HepG2 (cell line): ENCODE measurements at regions not wholly inside any gene's neighbourhood (a gene's known extent, or its start where the extent isn't known, plus 50 kb on each side); places are given as distances from the start of the nearest gene placed in this dataset.

ENCODE experiments used
- ATF7-NPFF ChIP-seq: sonication (generic); formaldehyde crosslinking; IDR thresholded peaks from 2 replicates; pipeline ENCODE4 v1.8.1; 2023; ENCODE audit warnings: mild to moderate bottlenecking, low read depth, missing genetic modification reagents, moderate library complexity
- TF ChIP-seq, protein P1 (sequence below): sonication (generic); formaldehyde crosslinking; IDR thresholded peaks from 2 replicates; pipeline ENCODE4 v1.4.0; 2020; ENCODE audit warnings: missing genetic modification reagents, borderline replicate concordance
- TF ChIP-seq, protein P2 (sequence below): sonication (generic); formaldehyde crosslinking; IDR thresholded peaks from 2 replicates; pipeline ENCODE4 v1.5.1; 2020; ENCODE audit warnings: missing genetic modification reagents, mild to moderate bottlenecking, borderline replicate concordance
- TF ChIP-seq, protein P3 (sequence below): sonication (generic); formaldehyde crosslinking; IDR thresholded peaks from 2 replicates; pipeline ENCODE4 v1.9.0; 2021; ENCODE audit warnings: missing genetic modification reagents, mild to moderate bottlenecking, borderline replicate concordance
- TF ChIP-seq, protein P4 (sequence below): sonication (generic); formaldehyde crosslinking; IDR thresholded peaks from 2 replicates; pipeline ENCODE4 v1.4.0; 2020; ENCODE audit warnings: missing genetic modification reagents; ENCODE audit errors: not compliant biosample characterization

DNA sequence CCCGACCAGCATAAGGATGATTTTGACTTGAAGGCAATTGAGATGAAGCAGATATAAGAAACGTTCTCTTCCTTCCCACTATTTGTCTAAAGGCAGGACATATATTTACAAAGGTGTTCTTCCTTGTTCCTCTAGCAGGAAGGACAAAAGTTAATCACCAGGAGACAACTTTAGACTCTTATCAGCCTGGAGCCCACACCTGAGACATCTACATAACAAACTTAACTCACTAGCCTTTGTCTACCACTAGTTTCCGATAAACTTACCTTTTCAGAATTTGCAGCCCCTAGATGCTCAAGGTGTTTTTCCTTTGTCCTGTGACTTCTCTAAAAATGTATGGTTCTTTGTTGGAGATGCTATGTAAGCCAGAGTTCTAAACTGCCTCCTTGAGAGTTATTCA, 1047.8 kb upstream of the NXPH2 start (continued):
- TF ChIP-seq, protein P1, sequence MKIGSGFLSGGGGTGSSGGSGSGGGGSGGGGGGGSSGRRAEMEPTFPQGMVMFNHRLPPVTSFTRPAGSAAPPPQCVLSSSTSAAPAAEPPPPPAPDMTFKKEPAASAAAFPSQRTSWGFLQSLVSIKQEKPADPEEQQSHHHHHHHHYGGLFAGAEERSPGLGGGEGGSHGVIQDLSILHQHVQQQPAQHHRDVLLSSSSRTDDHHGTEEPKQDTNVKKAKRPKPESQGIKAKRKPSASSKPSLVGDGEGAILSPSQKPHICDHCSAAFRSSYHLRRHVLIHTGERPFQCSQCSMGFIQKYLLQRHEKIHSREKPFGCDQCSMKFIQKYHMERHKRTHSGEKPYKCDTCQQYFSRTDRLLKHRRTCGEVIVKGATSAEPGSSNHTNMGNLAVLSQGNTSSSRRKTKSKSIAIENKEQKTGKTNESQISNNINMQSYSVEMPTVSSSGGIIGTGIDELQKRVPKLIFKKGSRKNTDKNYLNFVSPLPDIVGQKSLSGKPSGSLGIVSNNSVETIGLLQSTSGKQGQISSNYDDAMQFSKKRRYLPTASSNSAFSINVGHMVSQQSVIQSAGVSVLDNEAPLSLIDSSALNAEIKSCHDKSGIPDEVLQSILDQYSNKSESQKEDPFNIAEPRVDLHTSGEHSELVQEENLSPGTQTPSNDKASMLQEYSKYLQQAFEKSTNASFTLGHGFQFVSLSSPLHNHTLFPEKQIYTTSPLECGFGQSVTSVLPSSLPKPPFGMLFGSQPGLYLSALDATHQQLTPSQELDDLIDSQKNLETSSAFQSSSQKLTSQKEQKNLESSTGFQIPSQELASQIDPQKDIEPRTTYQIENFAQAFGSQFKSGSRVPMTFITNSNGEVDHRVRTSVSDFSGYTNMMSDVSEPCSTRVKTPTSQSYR (CRISPR knock-in tag) = no peak
- TF ChIP-seq, protein P2, sequence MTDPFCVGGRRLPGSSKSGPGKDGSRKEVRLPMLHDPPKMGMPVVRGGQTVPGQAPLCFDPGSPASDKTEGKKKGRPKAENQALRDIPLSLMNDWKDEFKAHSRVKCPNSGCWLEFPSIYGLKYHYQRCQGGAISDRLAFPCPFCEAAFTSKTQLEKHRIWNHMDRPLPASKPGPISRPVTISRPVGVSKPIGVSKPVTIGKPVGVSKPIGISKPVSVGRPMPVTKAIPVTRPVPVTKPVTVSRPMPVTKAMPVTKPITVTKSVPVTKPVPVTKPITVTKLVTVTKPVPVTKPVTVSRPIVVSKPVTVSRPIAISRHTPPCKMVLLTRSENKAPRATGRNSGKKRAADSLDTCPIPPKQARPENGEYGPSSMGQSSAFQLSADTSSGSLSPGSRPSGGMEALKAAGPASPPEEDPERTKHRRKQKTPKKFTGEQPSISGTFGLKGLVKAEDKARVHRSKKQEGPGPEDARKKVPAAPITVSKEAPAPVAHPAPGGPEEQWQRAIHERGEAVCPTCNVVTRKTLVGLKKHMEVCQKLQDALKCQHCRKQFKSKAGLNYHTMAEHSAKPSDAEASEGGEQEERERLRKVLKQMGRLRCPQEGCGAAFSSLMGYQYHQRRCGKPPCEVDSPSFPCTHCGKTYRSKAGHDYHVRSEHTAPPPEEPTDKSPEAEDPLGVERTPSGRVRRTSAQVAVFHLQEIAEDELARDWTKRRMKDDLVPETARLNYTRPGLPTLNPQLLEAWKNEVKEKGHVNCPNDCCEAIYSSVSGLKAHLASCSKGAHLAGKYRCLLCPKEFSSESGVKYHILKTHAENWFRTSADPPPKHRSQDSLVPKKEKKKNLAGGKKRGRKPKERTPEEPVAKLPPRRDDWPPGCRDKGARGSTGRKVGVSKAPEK (CRISPR knock-in tag) = no peak
- TF ChIP-seq, protein P3, sequence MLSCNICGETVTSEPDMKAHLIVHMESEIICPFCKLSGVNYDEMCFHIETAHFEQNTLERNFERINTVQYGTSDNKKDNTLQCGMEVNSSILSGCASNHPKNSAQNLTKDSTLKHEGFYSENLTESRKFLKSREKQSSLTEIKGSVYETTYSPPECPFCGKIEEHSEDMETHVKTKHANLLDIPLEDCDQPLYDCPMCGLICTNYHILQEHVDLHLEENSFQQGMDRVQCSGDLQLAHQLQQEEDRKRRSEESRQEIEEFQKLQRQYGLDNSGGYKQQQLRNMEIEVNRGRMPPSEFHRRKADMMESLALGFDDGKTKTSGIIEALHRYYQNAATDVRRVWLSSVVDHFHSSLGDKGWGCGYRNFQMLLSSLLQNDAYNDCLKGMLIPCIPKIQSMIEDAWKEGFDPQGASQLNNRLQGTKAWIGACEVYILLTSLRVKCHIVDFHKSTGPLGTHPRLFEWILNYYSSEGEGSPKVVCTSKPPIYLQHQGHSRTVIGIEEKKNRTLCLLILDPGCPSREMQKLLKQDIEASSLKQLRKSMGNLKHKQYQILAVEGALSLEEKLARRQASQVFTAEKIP (CRISPR knock-in tag) = no peak
- TF ChIP-seq, protein P4, sequence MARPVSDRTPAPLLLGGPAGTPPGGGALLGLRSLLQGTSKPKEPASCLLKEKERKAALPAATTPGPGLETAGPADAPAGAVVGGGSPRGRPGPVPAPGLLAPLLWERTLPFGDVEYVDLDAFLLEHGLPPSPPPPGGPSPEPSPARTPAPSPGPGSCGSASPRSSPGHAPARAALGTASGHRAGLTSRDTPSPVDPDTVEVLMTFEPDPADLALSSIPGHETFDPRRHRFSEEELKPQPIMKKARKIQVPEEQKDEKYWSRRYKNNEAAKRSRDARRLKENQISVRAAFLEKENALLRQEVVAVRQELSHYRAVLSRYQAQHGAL = no peak
- no peak for TF ChIP-seq ATF7-NPFF
